Ovary (tissue), 7 donors: ENCODE measurements at regions not wholly inside any gene's neighbourhood (a gene's known extent, or its start where the extent isn't known, plus 50 kb on each side); places are given as distances from the start of the nearest gene placed in this dataset.

ENCODE experiments used
- DNase-seq, 5 donors: peaks; one replicate each; pipeline ENCODE4 v3.0.0-alpha.2; 2019 to 2020
- H3K27ac ChIP-seq, 2 donors: fragments of 200-600 bp; one replicate each; pipeline versions ENCODE4 v1.5.1 to v1.8.0; 2019 to 2022
- H3K27me3 ChIP-seq: fragments of 200-600 bp; one replicate; pipeline ENCODE4 v1.8.0; 2022
- H3K36me3 ChIP-seq: fragments of 200-600 bp; sonication (generic); one replicate; pipeline ENCODE4 v1.5.1; 2019
- H3K4me1 ChIP-seq: one replicate; pipeline ENCODE4 v1.8.1; 2013; ENCODE audit warnings: mild to moderate bottlenecking, moderate library complexity; ENCODE audit not compliant: insufficient read depth
- H3K4me3 ChIP-seq: fragments of 200-600 bp; sonication (generic); one replicate; pipeline ENCODE4 v1.5.1; 2017
- H3K9me3 ChIP-seq, 2 donors: fragments of 200-600 bp in 1 of 2; sonication (generic) in 1 of 2; one replicate each; pipeline versions ENCODE4 v1.5.1 to v1.8.1; 2013 to 2019; ENCODE audit warnings: mild to moderate bottlenecking in 1 of 2, moderate library complexity in 1 of 2
- EP300 ChIP-seq: sonication (generic); formaldehyde crosslinking; IDR thresholded peaks from one replicate; pipeline ENCODE4 v1.6.1; 2017; ENCODE audit warnings: antibody characterized with exemption
- POLR2A ChIP-seq: fragments of 450-650 bp; IDR thresholded peaks from one replicate; pipeline ENCODE4 v1.6.1; 2017; ENCODE audit warnings: antibody characterized with exemption, mild to moderate bottlenecking, moderate library complexity
- WGBS, 3 donors: extraction: QIAGEN DNeasy Blood & Tissue Kit in 1 of 3; methylation state at CpG; one replicate each; pipeline versions ENCODE4 v1.1.5 to v1.1.7; 2013 to 2017; 5-methylcytosine and 5-hydroxymethylcytosine counted together
- intact Hi-C, 4 donors: fragments of 100-400 bp; cut with DNase I; formaldehyde crosslinking; loops; one replicate each; pipeline versions ENCODE4 v1.11.0 to v1.15.1; 2022 to 2023
- TF ChIP-seq, protein P1 (sequence below), 3 donors: fragments of 450-650 bp in 2 of 3; fragments of 200-600 bp in 1 of 3; IDR thresholded peaks; one replicate each; pipeline versions ENCODE4 v1.5.1 to v1.8.0; 2016 to 2022; ENCODE audit warnings: antibody characterized with exemption in 3 of 3, mild to moderate bottlenecking in 1 of 3
- donor health status: DM: no; HTN: no; CAD: no; lungs with moderate emphysema.
- donor health status: DM: no; HTN: no; CAD: no.
- donor health status: Bipolar disorder and iron deficiency.
- donor health status: DM: no; HTN: no; CAD: no.
- donor health status: DM: yes; HTN: yes; CAD: no.

DNA sequence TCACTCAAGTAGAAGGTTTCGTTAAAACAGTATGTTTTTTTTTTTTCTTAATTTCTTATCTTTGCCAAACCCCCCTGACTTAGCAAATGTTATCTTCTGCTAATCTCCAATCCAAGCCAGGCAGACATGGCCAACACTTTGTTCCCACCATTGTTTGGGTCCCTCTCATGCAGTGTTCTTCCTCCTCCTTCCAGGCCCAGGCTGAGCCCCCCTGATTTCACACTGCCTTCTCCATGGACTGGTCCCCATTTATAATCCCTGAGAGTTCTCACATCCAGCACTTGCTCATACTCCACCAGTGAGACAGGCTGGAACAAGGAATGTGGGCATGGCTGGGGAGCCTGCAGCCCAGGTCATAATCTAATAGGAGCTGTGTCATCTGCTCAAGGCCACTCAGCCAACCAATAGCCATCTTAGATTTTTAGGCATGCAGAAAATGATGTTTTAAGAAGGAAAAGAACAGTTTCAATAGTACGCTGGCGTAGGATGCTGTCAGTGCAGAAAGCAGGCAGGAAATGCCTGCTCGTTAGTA is 238.4 kb upstream of the CCDC196 start:
- no peaks in the 10 kb centered on the region for H3K4me1 ChIP-seq
- no peak for TF ChIP-seq POLR2A
- TF ChIP-seq, protein P1, sequence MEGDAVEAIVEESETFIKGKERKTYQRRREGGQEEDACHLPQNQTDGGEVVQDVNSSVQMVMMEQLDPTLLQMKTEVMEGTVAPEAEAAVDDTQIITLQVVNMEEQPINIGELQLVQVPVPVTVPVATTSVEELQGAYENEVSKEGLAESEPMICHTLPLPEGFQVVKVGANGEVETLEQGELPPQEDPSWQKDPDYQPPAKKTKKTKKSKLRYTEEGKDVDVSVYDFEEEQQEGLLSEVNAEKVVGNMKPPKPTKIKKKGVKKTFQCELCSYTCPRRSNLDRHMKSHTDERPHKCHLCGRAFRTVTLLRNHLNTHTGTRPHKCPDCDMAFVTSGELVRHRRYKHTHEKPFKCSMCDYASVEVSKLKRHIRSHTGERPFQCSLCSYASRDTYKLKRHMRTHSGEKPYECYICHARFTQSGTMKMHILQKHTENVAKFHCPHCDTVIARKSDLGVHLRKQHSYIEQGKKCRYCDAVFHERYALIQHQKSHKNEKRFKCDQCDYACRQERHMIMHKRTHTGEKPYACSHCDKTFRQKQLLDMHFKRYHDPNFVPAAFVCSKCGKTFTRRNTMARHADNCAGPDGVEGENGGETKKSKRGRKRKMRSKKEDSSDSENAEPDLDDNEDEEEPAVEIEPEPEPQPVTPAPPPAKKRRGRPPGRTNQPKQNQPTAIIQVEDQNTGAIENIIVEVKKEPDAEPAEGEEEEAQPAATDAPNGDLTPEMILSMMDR (IDR thresholded peaks at IDR 0.05): no peak
- no peak overlapping the region for H3K27ac ChIP-seq
- no peak for DNase-seq
- 33 to 54% (median 47%) methylated on average over 4 of the region's 4 CpGs for WGBS, 3 donors
- no peak overlapping the region for H3K4me3 ChIP-seq
- no peaks in the 10 kb centered on the region for H3K27me3 ChIP-seq
- no peaks in the 10 kb centered on the region for H3K9me3 ChIP-seq
- intact Hi-C loops: no loop called here
- H3K36me3 ChIP-seq: no peaks in the 10 kb centered on the region

DNA sequence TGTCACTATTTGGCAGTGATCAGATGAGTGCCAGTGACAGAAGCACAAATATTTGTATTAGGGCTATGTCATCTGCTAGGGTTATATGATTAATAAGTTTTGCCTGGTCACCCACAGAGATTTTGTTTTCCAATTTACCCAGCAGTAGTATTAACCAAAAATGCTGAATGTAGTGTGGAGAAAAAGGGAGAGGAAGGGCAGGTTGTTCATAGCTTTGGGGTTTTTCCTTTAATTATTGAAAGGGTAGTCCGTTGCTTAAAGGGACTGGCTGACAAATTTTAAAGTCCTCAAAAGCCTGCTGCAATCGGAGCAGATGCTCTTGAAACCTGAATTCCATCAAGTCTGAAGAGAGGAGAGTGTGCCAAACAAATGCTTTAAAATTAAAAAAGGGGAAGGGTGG is 237.9 kb upstream of the CCDC196 start:
- no peaks in the 10 kb centered on the region for H3K36me3 ChIP-seq
- DNase-seq: no peak
- TF ChIP-seq POLR2A (no peak), EP300 (no peak)
- TF ChIP-seq, protein P1 (IDR thresholded peaks at IDR 0.05): no peak
- no peaks in the 10 kb centered on the region for H3K27me3 ChIP-seq
- H3K27ac ChIP-seq: no peak overlapping the region
- H3K4me3 ChIP-seq: no peak overlapping the region
- no peaks in the 10 kb centered on the region for H3K9me3 ChIP-seq
- intact Hi-C loops: no loop called here
- H3K4me1 ChIP-seq: no peaks in the 10 kb centered on the region
- 27 to 35% (median 29%) methylated on average over 2 of the region's 2 CpGs for WGBS, 3 donors

DNA sequence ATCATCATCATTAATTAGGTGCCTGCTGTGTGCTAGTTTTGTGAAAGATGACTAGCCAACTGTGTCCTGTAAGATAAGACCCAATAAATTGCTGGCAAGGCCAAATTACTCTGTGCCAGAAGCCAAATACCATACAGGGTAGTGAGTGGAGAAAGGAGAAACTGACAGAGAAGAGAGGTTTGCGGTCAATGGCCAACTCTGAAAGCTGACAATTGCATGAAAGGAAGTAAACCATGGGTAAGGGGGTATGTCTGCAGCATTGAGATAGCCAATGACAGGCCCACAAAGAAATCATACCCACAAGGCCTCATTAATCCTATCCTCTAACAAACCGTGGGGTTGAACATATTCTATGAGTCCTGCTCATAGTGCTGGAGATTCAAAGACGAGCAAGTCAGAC is 236.6 kb upstream of the CCDC196 start:
- WGBS, 3 donors: 77 to 89% (median 86%) methylated on average over 3 of the region's 3 CpGs
- no peaks in the 10 kb centered on the region for H3K9me3 ChIP-seq
- no peak overlapping the region for H3K27ac ChIP-seq
- no peak for DNase-seq
- H3K27me3 ChIP-seq: no peaks in the 10 kb centered on the region
- no peaks in the 10 kb centered on the region for H3K4me1 ChIP-seq
- TF ChIP-seq, protein P1 (IDR thresholded peaks at IDR 0.05): no peak
- TF ChIP-seq POLR2A: no peak
- TF ChIP-seq EP300: no peak
- no peaks in the 10 kb centered on the region for H3K36me3 ChIP-seq
- H3K4me3 ChIP-seq: no peak overlapping the region
- intact Hi-C loops: no loop called here

DNA sequence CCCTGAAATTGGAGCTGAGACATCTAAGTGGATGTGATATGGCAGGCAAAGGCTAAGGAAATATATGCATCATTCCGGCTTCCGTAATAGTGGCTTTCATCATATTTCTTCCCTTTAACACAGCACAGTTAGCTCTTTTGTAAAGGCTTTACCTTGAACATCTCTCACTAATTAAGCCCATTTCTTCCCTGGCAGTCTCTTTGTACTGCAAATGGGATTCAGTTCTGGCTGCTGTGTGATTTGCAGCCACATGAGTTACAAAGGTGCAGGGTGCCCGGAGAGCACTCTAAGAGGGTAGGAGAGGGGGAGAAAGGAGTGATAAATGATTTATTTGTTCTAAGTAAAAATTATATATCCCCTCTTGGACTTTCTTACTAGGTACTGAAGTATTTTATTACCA is 232.1 kb upstream of the CCDC196 start:
- Histone ChIP-seq H3K4me1 (no peaks in the 10 kb centered on the region), H3K4me3 (no peak overlapping the region), H3K9me3 (peaks cover 0 to 3% of the 10 kb centered on the region in 2 donors), H3K36me3 (no peaks in the 10 kb centered on the region), H3K27ac (no peak overlapping the region), H3K27me3 (no peaks in the 10 kb centered on the region)
- DNase-seq: no peak
- 22 to 28% (median 24%) methylated on average over 3 of the region's 3 CpGs for WGBS, 3 donors
- intact Hi-C loops: no loop called here
- TF ChIP-seq EP300: no peak
- no peak for TF ChIP-seq POLR2A
- TF ChIP-seq, protein P1 (IDR thresholded peaks at IDR 0.05): no peak
